Hematopoietic multipotent progenitor cell treated with erythropoietin and hydrocortisone succinate and interleukin-3 and kit ligand, for 15 days (in vitro differentiated cells): ENCODE measurements at regions not wholly inside any gene's neighbourhood (a gene's known extent, or its start where the extent isn't known, plus 50 kb on each side); places are given as distances from the start of the nearest gene placed in this dataset.
"Not testable (repeated sequence)": the region's sequence is repeated elsewhere in the genome, so short reads cannot be mapped to it uniquely, and the experiment has no call there.

Source experiments
- DNase-seq: peaks from one replicate; pipeline ENCODE4 v3.0.0-alpha.2; 2015; ENCODE audit warnings: low spot score

GRCh38 chr21:35801391-35801790, 258.9 kb downstream of the SETD4 start:
- no peak for DNase-seq

GRCh38 chr21:35800796-35801385, 259.4 kb downstream of the SETD4 start:
- DNase-seq, result not testable (repeated sequence)

- no peak for DNase-seq
Measured at GRCh38 chr21:35796844-35797243, 263.5 kb downstream of the SETD4 start.

GRCh38 chr21:35794527-35794926, 265.8 kb downstream of the SETD4 start:
- DNase-seq, result not testable (repeated sequence)

GRCh38 chr21:35792569-35793305, 267.6 kb downstream of the SETD4 start:
- no peak for DNase-seq

GRCh38 chr21:35791541-35792325, 268.6 kb downstream of the SETD4 start:
- DNase-seq, result no peak

GRCh38 chr21:35783721-35784120, 276.6 kb downstream of the SETD4 start:
- DNase-seq, result no peak

GRCh38 chr21:35782667-35783066, 277.7 kb downstream of the SETD4 start:
- no peak for DNase-seq

GRCh38 chr21:35780983-35781382, 279.3 kb downstream of the SETD4 start:
- no peak for DNase-seq

GRCh38 chr21:35779690-35780570, 280.4 kb downstream of the SETD4 start:
- no peak for DNase-seq

- DNase-seq, result no peak
Measured at GRCh38 chr21:35779167-35779566, 281.2 kb downstream of the SETD4 start.

GRCh38 chr21:35777081-35777480, 283.2 kb downstream of the SETD4 start:
- no peak for DNase-seq

GRCh38 chr21:35775778-35776544, 284.4 kb downstream of the SETD4 start:
- DNase-seq, result no peak

- DNase-seq, result no peak
Measured at GRCh38 chr21:35770101-35770945, 290.0 kb downstream of the SETD4 start.

GRCh38 chr21:35768187-35768586, 292.1 kb downstream of the SETD4 start:
- no peak for DNase-seq

GRCh38 chr21:35764586-35764985, 295.7 kb downstream of the SETD4 start:
- DNase-seq, result no peak

- DNase-seq, result no peak
Measured at GRCh38 chr21:35764077-35764476, 296.2 kb downstream of the SETD4 start.

- DNase-seq, result no peak
Measured at GRCh38 chr21:35754583-35754982, 305.7 kb downstream of the SETD4 start.

- DNase-seq, result no peak
Measured at GRCh38 chr21:35753308-35753707, 307.0 kb downstream of the SETD4 start.

- no peak for DNase-seq
Measured at GRCh38 chr21:35751171-35751570, 309.2 kb downstream of the SETD4 start.
